Osteoblast (primary cell): ENCODE measurements at regions not wholly inside any gene's neighbourhood (a gene's known extent, or its start where the extent isn't known, plus 50 kb on each side); places are given as distances from the start of the nearest gene placed in this dataset.

Experiments used
- DNase-seq: peaks from one replicate; pipeline ENCODE4 v3.0.0; 2011; ENCODE audit warnings: low spot score, mixed read lengths; ENCODE audit not compliant: insufficient read length; ENCODE audit errors: missing footprints
- H2AFZ ChIP-seq: 2 replicates; pipeline ENCODE4 v1.6.0; 2011; ENCODE audit warnings: mild to moderate bottlenecking, low read length
- H3K27ac ChIP-seq: 2 replicates; pipeline ENCODE4 v1.5.1; 2011; ENCODE audit warnings: mild to moderate bottlenecking, low read depth, low read length, moderate library complexity
- H3K27me3 ChIP-seq: 2 replicates; pipeline ENCODE4 v1.6.0; 2012; ENCODE audit warnings: mild to moderate bottlenecking, control low read depth, inconsistent platforms, low read length, moderate library complexity; ENCODE audit not compliant: insufficient read depth
- H3K36me3 ChIP-seq: 2 replicates; pipeline ENCODE4 v1.5.1; 2011; ENCODE audit warnings: mild to moderate bottlenecking, low read length, control low read depth, moderate library complexity; ENCODE audit not compliant: insufficient read depth
- H3K4me1 ChIP-seq: 2 replicates; pipeline ENCODE4 v1.5.1; 2011; ENCODE audit warnings: mild to moderate bottlenecking, low read length, control low read depth, moderate library complexity; ENCODE audit not compliant: insufficient read depth
- H3K4me2 ChIP-seq: 2 replicates; pipeline ENCODE4 v1.6.0; 2011; ENCODE audit warnings: mild to moderate bottlenecking, low read length; ENCODE audit not compliant: insufficient read depth
- H3K4me3 ChIP-seq: fragments of 200-600 bp; sonication (generic); 3 replicates; pipeline ENCODE4 v1.5.1; 2012; ENCODE audit warnings: mild to moderate bottlenecking, low read length, inconsistent platforms; ENCODE audit not compliant: insufficient read depth
- H3K79me2 ChIP-seq: 2 replicates; pipeline ENCODE4 v1.6.0; 2012; ENCODE audit warnings: mild to moderate bottlenecking, low read length, control low read depth, inconsistent platforms; ENCODE audit not compliant: insufficient read depth
- H3K9me3 ChIP-seq: 2 replicates; pipeline ENCODE4 v1.5.1; 2011; ENCODE audit warnings: low read depth, low read length, control low read depth
- H4K20me1 ChIP-seq: 2 replicates; pipeline ENCODE4 v1.6.0; 2012; ENCODE audit warnings: mild to moderate bottlenecking, low read length, control low read depth; ENCODE audit not compliant: insufficient read depth
- TF ChIP-seq, protein P1 (sequence below): IDR thresholded peaks from 2 replicates; pipeline ENCODE4 v1.5.1; 2011; ENCODE audit warnings: mild to moderate bottlenecking, low read depth, low read length, moderate library complexity; ENCODE audit errors: extremely low read depth

DNA sequence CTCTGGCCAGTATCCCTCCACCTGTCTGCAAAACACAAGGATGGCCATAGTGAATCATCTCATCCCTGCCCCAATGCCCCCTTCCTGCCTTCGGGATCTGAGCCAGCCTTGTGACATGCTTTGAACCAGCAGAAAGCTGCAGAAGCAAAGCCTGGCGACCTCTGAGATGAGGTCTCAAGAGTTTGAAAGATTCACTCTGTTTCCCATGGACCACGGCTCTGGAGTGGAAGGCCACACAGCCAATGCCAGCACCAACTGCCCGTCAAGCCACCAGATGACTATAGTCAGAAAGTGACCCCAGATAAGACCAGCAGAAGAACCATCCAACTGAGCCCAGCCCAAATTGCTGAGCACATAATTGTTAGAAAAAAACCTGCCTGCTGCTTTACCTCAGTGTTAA lies 193.9 kb upstream of the PPP2R2D start:
- no peak for DNase-seq
- H4K20me1 ChIP-seq, result no peaks in the 10 kb centered on the region
- H3K4me1 ChIP-seq, result no peaks in the 10 kb centered on the region
- no peaks in the 10 kb centered on the region for H3K79me2 ChIP-seq
- H3K4me3 ChIP-seq, result no peak overlapping the region
- no peak overlapping the region for H2AFZ ChIP-seq
- TF ChIP-seq, protein P1, sequence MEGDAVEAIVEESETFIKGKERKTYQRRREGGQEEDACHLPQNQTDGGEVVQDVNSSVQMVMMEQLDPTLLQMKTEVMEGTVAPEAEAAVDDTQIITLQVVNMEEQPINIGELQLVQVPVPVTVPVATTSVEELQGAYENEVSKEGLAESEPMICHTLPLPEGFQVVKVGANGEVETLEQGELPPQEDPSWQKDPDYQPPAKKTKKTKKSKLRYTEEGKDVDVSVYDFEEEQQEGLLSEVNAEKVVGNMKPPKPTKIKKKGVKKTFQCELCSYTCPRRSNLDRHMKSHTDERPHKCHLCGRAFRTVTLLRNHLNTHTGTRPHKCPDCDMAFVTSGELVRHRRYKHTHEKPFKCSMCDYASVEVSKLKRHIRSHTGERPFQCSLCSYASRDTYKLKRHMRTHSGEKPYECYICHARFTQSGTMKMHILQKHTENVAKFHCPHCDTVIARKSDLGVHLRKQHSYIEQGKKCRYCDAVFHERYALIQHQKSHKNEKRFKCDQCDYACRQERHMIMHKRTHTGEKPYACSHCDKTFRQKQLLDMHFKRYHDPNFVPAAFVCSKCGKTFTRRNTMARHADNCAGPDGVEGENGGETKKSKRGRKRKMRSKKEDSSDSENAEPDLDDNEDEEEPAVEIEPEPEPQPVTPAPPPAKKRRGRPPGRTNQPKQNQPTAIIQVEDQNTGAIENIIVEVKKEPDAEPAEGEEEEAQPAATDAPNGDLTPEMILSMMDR, result no peak
- H3K4me2 ChIP-seq, result no peak overlapping the region
- H3K27ac ChIP-seq, result no peak overlapping the region
- no peaks in the 10 kb centered on the region for H3K36me3 ChIP-seq
- H3K27me3 ChIP-seq, result no peaks in the 10 kb centered on the region
- H3K9me3 ChIP-seq, result no peaks in the 10 kb centered on the region

GRCh38 chr10:131708225-131708880 lies 192.5 kb upstream of the PPP2R2D start:
- Histone ChIP-seq H3K4me2 (no peak overlapping the region), H3K9me3 (no peaks in the 10 kb centered on the region), H2AFZ (no peak overlapping the region), H3K79me2 (no peaks in the 10 kb centered on the region), H4K20me1 (no peaks in the 10 kb centered on the region), H3K27me3 (no peaks in the 10 kb centered on the region), H3K4me3 (no peak overlapping the region), H3K36me3 (no peaks in the 10 kb centered on the region), H3K27ac (no peak overlapping the region), H3K4me1 (no peaks in the 10 kb centered on the region)
- TF ChIP-seq, protein P1, result no peak
- peak; percentile 55 for DNase-seq

GRCh38 chr10:131710142-131710861 lies 190.5 kb upstream of the PPP2R2D start:
- Histone ChIP-seq H3K9me3 (no peaks in the 10 kb centered on the region), H3K27me3 (no peaks in the 10 kb centered on the region), H3K36me3 (no peaks in the 10 kb centered on the region), H3K27ac (no peak overlapping the region), H3K4me3 (no peak overlapping the region), H3K4me2 (no peak overlapping the region), H3K4me1 (no peaks in the 10 kb centered on the region), H2AFZ (no peak overlapping the region), H3K79me2 (no peaks in the 10 kb centered on the region), H4K20me1 (no peaks in the 10 kb centered on the region)
- TF ChIP-seq, protein P1, result no peak
- no peak for DNase-seq

- H3K27me3 ChIP-seq, result no peaks in the 10 kb centered on the region
- no peak for DNase-seq
- H3K4me3 ChIP-seq, result no peak overlapping the region
- H3K4me2 ChIP-seq, result no peak overlapping the region
- no peaks in the 10 kb centered on the region for H3K79me2 ChIP-seq
- H4K20me1 ChIP-seq, result no peaks in the 10 kb centered on the region
- no peak overlapping the region for H2AFZ ChIP-seq
- H3K4me1 ChIP-seq, result no peaks in the 10 kb centered on the region
- TF ChIP-seq, protein P1, result no peak
- H3K27ac ChIP-seq, result no peak overlapping the region
- no peaks in the 10 kb centered on the region for H3K9me3 ChIP-seq
- no peaks in the 10 kb centered on the region for H3K36me3 ChIP-seq
These were observed 178.7 kb upstream of the PPP2R2D start for GRCh38 chr10:131722121-131722520.
